ENCODE measurements at regions not wholly inside any gene's neighbourhood (a gene's known extent, or its start where the extent isn't known, plus 50 kb on each side); places are given as distances from the start of the nearest gene placed in this dataset.

DNA sequence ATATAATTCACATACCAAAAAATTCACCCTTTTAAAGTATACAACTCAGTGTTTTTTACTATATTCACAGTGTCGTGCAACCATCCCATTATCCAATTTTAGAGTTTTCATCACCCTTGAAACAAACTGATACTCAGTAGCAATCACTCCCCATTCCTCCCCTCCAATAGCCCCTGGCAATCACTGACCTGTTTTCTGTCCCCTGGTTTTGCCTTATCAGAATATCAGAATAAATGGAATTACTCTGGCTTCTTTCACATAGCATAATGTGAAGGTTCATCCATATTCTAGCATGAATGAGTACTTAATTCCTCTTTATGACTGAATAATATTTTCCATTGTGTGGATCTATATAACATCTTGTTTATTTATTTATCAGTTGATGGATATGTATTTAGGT lies 153.2 kb downstream of the AASDH start:
- TF ChIP-seq, protein P1, sequence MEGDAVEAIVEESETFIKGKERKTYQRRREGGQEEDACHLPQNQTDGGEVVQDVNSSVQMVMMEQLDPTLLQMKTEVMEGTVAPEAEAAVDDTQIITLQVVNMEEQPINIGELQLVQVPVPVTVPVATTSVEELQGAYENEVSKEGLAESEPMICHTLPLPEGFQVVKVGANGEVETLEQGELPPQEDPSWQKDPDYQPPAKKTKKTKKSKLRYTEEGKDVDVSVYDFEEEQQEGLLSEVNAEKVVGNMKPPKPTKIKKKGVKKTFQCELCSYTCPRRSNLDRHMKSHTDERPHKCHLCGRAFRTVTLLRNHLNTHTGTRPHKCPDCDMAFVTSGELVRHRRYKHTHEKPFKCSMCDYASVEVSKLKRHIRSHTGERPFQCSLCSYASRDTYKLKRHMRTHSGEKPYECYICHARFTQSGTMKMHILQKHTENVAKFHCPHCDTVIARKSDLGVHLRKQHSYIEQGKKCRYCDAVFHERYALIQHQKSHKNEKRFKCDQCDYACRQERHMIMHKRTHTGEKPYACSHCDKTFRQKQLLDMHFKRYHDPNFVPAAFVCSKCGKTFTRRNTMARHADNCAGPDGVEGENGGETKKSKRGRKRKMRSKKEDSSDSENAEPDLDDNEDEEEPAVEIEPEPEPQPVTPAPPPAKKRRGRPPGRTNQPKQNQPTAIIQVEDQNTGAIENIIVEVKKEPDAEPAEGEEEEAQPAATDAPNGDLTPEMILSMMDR (IDR thresholded peaks at IDR 0.05 in 2 of 3, conservative IDR thresholded peaks at IDR 0.05 in 1 of 3; ENCODE audit: borderline replicate concordance in 1 of 3, insufficient read depth in 1 of 3, low read depth in 2 of 3, low read length in 2 of 3), result no peak
- TF ChIP-seq, protein P2, sequence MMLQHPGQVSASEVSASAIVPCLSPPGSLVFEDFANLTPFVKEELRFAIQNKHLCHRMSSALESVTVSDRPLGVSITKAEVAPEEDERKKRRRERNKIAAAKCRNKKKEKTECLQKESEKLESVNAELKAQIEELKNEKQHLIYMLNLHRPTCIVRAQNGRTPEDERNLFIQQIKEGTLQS (IDR thresholded peaks at IDR 0.05), result no peak
- no peak for TF ChIP-seq POLR2A (IDR thresholded peaks at IDR 0.05; ENCODE audit: borderline replicate concordance, extremely low read depth, insufficient read depth, insufficient read length)
- no peak for TF ChIP-seq FOSL1 (IDR thresholded peaks at IDR 0.05; ENCODE audit: low read depth)
- TF ChIP-seq POLR2AphosphoS5 (IDR thresholded peaks at IDR 0.05; ENCODE audit: low read depth, low read length), result no peak
- no peak for TF ChIP-seq EGR1 (IDR thresholded peaks at IDR 0.05; ENCODE audit: low read depth)
- TF ChIP-seq, protein P3, sequence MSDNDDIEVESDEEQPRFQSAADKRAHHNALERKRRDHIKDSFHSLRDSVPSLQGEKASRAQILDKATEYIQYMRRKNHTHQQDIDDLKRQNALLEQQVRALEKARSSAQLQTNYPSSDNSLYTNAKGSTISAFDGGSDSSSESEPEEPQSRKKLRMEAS (IDR thresholded peaks at IDR 0.05), result no peak
- TF ChIP-seq RAD21 (IDR thresholded peaks at IDR 0.05; ENCODE audit: low read depth), result no peak
- TF ChIP-seq CEBPB (IDR thresholded peaks at IDR 0.05; ENCODE audit: low read depth), result no peak
- no peak for TF ChIP-seq EZH2 (IDR thresholded peaks at IDR 0.05)
- no peak for TF ChIP-seq YY1 (IDR thresholded peaks at IDR 0.05; ENCODE audit: extremely low read depth, insufficient replicate concordance, low read depth, low read length)
- no peak for TF ChIP-seq SRF (IDR thresholded peaks at IDR 0.05; ENCODE audit: low read depth)
- no peak for TF ChIP-seq REST (IDR thresholded peaks at IDR 0.05; ENCODE audit: low read depth)

All from HCT116 (cell line).